ENCODE measurements at regions not wholly inside any gene's neighbourhood (a gene's known extent, or its start where the extent isn't known, plus 50 kb on each side); places are given as distances from the start of the nearest gene placed in this dataset.

DNA sequence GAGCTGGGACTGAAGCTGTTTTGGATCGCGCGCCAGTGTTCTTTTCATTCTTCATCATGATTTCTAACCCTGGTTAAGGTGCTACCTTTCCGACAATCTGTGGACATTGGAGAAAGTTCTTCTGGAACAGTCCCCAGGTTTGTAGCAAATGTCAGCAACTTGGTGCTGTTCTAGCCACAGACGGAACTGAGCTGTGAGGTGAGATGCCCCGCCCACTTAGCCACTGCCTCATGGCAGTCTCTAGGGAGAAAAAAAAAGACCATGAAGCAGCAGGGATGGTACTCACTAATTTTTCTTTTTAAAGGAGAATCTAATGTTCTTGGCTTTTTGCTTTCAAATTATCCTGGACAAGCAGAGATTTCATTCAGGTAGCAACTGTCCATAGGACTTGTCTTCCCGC, 72.1 kb upstream of the STK32A start:
- Histone ChIP-seq H3K9me3 (no peaks in the 10 kb centered on the region), H3K4me3 (no peak overlapping the region), H3K27me3 (peaks cover 0 to 4% (median 0%) of the 10 kb centered on the region in 9 donors), H3K4me1 (no peaks in the 10 kb centered on the region), H3K27ac (no peak overlapping the region), H3K36me3 (no peaks in the 10 kb centered on the region)
- DNase-seq = no peak
- TF ChIP-seq, protein P1, sequence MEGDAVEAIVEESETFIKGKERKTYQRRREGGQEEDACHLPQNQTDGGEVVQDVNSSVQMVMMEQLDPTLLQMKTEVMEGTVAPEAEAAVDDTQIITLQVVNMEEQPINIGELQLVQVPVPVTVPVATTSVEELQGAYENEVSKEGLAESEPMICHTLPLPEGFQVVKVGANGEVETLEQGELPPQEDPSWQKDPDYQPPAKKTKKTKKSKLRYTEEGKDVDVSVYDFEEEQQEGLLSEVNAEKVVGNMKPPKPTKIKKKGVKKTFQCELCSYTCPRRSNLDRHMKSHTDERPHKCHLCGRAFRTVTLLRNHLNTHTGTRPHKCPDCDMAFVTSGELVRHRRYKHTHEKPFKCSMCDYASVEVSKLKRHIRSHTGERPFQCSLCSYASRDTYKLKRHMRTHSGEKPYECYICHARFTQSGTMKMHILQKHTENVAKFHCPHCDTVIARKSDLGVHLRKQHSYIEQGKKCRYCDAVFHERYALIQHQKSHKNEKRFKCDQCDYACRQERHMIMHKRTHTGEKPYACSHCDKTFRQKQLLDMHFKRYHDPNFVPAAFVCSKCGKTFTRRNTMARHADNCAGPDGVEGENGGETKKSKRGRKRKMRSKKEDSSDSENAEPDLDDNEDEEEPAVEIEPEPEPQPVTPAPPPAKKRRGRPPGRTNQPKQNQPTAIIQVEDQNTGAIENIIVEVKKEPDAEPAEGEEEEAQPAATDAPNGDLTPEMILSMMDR (IDR thresholded peaks at IDR 0.05) = no peak
- TF ChIP-seq POLR2A (IDR thresholded peaks at IDR 0.05) = no peak
- WGBS, 4 donors = 82 to 85% (median 82%) methylated on average over 7 of the region's 7 CpGs
- ATAC-seq = no peak
- intact Hi-C loops (cut with DNase I) = no loop called here

DNA sequence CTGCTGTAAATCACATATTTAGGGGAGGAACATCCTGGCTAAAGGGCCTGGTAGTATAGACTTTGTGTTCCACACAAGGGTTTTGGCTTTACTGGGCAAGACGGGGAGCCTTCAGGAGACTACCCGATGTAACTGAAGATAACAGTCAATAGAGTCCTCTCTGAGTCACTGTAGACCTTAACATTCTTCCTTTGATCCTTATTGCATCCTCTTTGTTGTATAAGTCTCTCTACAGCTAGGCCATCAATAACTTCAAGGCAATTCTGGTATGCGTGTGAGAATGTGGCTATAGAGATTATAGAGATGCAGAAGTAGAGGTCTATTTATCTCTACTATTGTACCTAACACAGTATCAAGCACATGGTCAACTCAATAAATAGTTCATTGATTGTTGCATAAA, 67.3 kb upstream of the STK32A start:
- no peak overlapping the region for H3K27ac ChIP-seq
- no peak for DNase-seq
- no peaks in the 10 kb centered on the region for H3K4me1 ChIP-seq
- no peaks in the 10 kb centered on the region for H3K36me3 ChIP-seq
- TF ChIP-seq POLR2A (IDR thresholded peaks at IDR 0.05) = no peak
- TF ChIP-seq, protein P1 (IDR thresholded peaks at IDR 0.05) = no peak
- intact Hi-C loops (cut with DNase I) = no loop called here
- H3K4me3 ChIP-seq = no peak overlapping the region
- peaks cover 0 to under 1% (median 0%) of the 10 kb centered on the region in 9 donors for H3K27me3 ChIP-seq
- WGBS, 4 donors = 78 to 89% (median 81%) methylated on average over 3 of the region's 3 CpGs
- no peak for ATAC-seq
- H3K9me3 ChIP-seq = no peaks in the 10 kb centered on the region

DNA sequence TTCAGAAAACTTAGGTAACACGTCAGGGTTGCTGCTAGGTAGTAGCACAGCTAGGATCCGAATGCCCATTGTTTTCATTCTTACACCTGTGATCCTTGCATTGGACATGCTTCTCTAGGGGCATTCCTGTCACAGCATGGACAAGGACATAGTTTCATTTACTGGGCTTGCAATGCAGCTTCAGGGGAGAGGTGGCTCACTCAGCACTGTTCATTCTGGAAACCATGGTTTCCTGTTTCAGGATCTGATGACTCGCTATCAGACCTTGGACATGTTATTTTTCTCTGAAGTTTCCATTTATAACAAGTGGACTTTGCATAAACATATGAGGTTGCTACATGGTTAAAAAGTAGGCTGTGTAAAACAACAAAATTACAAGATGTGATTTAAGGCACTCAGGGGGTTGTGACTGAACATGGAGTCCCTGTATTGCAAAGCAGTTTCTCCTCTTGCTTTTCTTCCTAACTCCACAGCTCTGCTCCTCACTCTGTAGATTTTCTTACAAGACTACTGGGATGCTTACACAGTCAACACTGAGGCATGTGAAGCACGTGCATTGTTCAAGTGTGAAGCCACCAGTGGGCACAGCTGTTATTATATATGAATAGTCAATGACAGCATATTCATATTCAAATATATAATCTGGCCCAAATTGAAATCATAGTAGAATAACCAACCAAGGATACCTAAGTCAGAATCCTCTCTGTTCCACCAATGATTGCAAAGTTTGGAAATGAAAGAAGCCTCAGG, 66.1 kb upstream of the STK32A start:
- Histone ChIP-seq H3K4me1 (no peaks in the 10 kb centered on the region), H3K9me3 (no peaks in the 10 kb centered on the region), H3K27ac (no peak overlapping the region), H3K4me3 (no peak overlapping the region), H3K36me3 (no peaks in the 10 kb centered on the region), H3K27me3 (no peaks in the 10 kb centered on the region)
- WGBS, 4 donors = 60 to 78% (median 74%) methylated on average over 4 of the region's 4 CpGs
- intact Hi-C loops (cut with DNase I) = no loop called here
- ATAC-seq (no peak), DNase-seq (no peak)
- TF ChIP-seq POLR2A (IDR thresholded peaks at IDR 0.05) = no peak
- TF ChIP-seq, protein P1 (IDR thresholded peaks at IDR 0.05) = no peak

DNA sequence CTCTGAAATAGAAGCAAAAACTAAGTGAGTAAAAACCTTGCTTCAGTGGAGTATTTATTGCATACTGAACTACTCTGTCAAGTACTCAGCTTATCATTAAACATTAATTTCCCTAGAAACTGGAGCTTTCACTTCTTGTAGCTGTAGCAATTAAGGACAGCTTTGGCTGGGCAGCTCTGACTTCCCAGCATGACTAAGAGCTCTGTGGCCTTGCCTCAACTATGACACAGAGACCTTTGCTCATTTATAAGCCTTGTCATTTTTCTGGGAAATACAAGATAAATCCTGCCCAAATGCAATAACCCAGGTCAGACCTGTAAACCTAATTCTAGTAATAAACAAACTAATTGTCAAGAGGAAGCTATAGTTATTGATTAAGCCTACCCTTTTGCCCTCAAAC, 65.4 kb upstream of the STK32A start:
- intact Hi-C loops (cut with DNase I) = no loop called here
- no peak for TF ChIP-seq POLR2A (IDR thresholded peaks at IDR 0.05)
- TF ChIP-seq, protein P1 (IDR thresholded peaks at IDR 0.05) = no peak
- ATAC-seq = no peak

More for the DNA sequence above, 65.4 kb upstream of the STK32A start:
- Histone ChIP-seq H3K27ac (no peak overlapping the region), H3K4me1 (no peaks in the 10 kb centered on the region), H3K27me3 (no peaks in the 10 kb centered on the region), H3K4me3 (no peak overlapping the region), H3K9me3 (no peaks in the 10 kb centered on the region), H3K36me3 (no peaks in the 10 kb centered on the region)
- no peak for DNase-seq
